ENCODE measurements at regions not wholly inside any gene's neighbourhood (a gene's known extent, or its start where the extent isn't known, plus 50 kb on each side); places are given as distances from the start of the nearest gene placed in this dataset.

DNA sequence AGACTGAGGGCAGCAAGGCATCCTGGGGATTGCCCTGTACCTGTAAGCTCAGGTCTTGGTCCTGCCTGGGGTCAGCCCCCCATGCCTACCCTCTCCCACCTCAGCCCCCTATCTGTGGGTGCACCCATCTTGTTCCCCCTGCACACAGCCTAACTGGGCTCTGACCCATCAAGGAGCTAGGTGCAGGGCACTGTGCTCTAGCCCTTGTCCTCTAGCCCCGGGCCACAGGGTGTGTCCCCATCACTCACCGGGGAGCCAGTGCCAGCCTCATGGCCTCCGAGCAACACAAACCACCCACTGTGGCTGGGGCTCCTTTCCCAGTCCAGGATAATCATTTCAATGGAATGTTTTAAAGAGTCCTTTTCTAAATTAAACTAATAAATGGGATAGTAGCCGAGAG lies 293.9 kb upstream of the PLET1 start:
- in situ Hi-C loops (cut with HindIII; ENCODE audit: low sequenced_read_pairs) = no loop called here
- no peak for DNase-seq (ENCODE audit: low spot score)

DNA sequence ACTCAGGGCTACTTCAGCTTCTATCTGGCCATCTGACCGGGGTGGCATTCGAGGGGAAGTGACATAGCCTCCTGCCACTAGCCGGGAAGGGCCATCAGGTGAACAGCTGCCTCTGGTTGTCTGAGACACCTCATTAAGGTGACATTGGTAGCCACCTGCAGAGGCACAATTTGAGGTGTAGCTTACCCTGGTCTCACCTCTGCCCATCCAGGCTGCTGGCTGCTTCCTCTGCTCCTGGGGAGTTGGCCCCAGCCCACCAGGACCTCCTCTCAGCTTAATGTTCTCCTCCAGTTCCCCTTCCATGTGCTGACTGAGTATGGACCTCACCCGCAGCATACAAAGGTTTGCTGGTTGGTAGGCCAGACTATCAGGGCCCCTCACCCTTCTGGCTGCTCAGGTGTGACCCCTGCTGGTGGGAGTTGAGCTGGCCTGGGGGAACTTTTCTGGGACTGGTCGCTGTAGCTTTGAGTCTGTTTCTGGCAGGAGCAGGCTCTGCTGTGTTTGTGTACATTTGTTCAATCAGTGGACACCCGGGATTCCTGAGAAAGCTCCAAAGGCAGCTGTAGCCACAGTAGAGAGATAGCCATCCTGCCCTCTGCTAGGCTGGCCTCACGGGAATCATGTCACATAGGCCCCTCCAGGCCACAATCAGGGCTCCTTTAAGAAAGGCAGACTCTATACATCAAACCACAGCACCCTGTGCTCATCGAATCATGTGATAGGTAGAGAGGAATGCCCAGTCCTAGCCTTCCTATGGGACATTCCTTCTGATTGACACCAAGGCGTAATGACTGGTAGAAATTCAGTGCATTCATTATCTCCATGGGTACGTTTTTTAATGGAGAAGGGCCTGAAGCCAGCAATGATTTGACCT lies 295.1 kb upstream of the PLET1 start:
- in situ Hi-C loops (cut with HindIII; ENCODE audit: low sequenced_read_pairs) = no loop called here
- DNase-seq (ENCODE audit: low spot score) = peak; percentile 25

DNA sequence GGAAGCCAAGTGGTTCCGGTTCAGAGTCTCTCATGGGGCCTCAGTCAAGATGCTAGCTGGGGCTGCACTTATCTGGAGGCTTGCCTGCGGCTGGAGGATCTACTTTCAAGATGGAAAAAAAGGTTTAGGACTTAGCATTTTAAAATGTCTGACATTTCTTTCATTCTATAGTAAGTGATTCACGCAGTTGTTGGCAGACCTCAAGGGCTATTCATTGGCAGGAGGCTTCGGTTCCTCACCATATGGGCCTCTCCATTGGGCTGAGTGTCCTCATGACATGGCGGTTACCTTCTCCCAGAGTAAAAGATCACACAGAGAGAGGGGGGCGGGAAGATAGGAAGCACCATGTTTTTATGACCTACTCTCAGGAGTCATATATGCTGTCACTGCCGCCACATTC lies 298.0 kb upstream of the PLET1 start:
- no peak for DNase-seq (ENCODE audit: low spot score)

DNA sequence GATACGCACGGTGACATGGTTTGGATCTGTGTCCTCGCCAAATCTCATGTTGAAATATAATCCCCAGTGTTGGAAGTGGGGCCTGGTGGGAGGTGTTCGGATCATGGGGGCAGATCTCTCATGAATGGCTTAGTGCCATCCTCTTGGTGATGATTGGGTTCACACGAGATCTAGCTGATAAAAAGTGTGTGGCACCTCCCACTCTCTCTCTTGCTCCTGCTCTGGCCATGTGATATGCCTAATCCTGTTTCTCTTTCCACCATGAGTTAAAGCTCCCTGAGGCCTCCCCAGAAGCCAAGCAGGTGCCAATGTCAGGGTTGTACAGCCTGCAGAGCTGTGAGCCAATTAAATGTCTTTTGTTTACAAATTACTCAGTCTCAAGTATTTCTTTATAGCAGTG lies 303.1 kb upstream of the PLET1 start:
- in situ Hi-C loops (cut with HindIII; ENCODE audit: low sequenced_read_pairs) = no loop called here
- DNase-seq (ENCODE audit: low spot score) = no peak

More for the DNA sequence above, 298.0 kb upstream of the PLET1 start:
- in situ Hi-C loops (cut with HindIII; ENCODE audit: low sequenced_read_pairs) = no loop called here

DNA sequence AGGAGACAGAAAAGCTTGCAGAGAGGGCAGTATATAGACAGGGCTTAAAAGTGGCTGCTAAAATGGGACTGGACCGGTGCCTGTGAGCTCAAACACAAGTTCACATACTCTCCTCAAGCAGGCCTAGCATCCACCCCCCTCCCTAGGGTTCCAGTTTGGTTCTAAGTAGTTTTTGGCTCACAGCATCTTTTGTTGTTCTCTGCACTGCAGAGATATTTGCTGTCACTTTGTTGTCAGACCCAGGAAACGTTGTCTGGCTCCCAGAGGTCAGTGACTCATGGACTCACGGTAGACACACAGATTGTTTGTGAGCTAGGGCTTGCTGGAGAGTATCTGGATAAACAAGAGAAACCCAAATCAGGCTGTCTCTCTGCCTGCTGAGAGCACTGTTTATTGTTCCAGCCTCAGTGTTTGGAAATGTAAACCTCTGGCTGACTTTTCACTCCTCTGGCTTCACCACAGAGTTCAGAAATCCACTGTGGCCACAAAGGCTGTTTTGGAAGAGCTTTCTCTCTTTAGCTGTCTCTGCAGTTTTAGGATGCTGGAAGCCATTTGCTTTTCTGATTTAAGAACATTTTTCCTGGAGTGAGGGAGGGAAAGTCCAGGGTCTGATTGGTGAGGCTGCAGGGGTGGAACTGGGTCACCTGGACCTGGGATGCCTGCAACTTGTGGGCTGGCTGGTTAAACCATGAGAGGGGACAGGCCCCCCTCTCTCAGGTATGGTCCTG lies 303.7 kb upstream of the PLET1 start:
- in situ Hi-C loops (cut with HindIII; ENCODE audit: low sequenced_read_pairs) = no loop called here
- DNase-seq (ENCODE audit: low spot score) = no peak

DNA sequence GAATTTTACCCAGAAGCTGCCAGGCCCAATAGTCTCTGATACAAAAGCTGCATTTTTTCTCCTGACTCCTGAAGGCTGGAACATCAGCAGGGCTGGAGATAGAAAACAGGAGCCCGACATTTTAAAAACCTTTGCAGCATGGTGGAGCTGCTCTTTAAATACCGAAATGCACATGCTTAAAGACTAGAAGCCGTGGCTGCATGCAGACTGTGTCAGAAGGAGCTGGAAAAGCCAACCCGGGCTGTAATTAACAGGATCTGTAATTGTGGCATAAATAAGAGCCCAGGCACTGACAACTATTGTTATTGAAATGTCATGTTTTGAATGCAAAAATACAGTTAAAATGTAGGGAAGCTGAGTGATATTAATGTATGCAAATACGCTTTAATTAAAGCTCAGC lies 304.9 kb upstream of the PLET1 start:
- in situ Hi-C loops (cut with HindIII; ENCODE audit: low sequenced_read_pairs) = no loop called here
- DNase-seq (ENCODE audit: low spot score) = no peak

DNA sequence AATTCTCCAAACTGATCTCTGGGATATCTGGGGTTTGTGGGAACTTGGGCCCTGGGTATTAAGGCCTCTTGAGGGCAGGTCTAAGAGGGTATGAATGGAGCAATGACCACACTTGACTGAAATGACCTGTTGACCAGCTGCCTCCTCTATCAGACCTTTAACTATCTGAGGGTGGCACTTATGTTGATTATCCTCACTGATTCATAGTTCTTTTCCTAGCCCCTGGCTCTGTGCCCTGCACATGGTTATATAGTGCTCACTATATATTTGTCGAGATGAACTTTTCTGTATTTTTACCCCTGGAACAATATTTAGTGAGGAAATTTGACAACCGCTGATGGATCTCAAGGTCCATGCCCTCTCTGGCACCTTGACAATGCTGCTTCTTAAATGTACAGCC lies 305.5 kb upstream of the PLET1 start:
- no peak for DNase-seq (ENCODE audit: low spot score)
- in situ Hi-C loops (cut with HindIII; ENCODE audit: low sequenced_read_pairs) = no loop called here

DNA sequence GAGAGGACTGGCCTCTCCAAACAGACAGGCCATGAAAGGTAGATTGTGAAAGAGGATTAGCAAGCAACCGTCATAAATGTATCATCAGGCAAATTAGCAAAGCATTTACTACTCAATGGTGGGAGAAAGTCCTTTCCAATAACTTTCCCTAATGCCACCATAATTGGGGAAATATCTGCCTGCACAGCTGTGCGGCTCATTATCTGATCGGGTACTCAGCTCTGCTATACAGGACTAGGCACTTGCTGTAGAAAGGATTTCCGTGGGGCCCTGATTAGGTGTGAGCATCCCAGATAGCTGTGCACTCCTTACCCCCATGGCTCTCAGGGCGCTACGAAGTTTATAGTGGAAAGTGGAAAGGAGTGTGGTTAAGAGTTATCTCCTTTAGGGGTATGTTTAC lies 309.7 kb upstream of the PLET1 start:
- DNase-seq (ENCODE audit: low spot score) = no peak
- in situ Hi-C loops (cut with HindIII; ENCODE audit: low sequenced_read_pairs) = no loop called here

DNA sequence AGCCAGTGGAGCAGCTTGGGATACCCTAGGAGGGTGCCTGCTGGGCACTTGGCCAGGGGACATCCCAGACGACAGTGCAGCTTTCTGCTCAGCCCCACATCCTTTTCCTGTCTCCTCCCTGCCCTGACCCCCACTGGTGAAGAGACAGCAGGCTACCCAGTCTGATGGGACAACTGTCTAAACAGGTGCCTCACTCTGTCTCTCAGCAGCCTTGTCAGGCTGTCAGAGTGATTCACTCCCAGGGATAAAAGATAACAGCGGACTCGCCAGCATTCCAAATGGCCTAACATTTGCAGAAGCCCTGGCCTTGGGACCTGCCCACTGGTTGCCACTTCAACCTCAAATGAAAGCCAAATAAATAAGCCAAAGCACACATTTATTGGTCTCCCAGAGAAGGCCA lies 318.6 kb upstream of the PLET1 start:
- in situ Hi-C loops (cut with HindIII; ENCODE audit: low sequenced_read_pairs) = no loop called here
- DNase-seq (ENCODE audit: low spot score) = no peak

DNA sequence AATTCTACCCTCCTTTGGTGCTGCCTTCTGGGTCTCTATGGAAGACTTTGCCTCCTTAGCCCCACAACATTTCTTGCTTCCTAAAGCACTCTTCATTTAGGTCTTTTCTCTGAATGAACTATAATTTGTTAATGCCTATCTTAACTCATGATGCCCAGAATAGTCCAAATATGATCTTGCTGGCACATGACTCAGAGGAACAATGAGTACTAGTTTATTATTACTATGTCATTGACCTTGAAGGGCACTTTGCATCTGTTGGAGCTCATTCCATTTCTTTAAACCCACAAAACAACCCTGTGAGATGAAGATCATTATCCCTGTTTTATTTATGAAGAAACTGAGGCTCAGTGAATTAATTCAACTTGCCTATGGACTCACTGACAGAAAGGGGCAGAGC lies 320.2 kb upstream of the PLET1 start:
- in situ Hi-C loops (cut with HindIII; ENCODE audit: low sequenced_read_pairs) = no loop called here

DNA sequence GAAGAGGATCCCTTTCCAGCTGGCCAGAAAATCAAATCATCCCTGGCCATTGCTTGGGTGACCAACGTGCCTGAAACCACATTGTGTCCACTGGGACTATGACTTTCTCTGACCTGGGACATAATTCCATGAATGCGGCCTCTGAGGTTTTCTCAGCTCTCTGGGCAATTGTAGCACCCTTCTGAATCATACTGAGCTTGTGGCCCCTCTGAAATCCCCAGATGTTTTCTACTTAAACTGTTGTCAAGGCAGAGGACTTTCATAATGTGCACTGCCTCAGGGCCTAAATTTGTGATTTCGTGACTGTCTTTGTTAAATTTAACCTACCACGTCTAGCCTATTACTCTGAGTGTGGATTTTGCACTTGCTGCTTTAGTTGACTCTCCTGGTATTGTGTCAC lies 321.1 kb upstream of the PLET1 start:
- no peak for DNase-seq (ENCODE audit: low spot score)
- in situ Hi-C loops (cut with HindIII; ENCODE audit: low sequenced_read_pairs) = no loop called here

More for the DNA sequence above, 320.2 kb upstream of the PLET1 start:
- no peak for DNase-seq (ENCODE audit: low spot score)

DNA sequence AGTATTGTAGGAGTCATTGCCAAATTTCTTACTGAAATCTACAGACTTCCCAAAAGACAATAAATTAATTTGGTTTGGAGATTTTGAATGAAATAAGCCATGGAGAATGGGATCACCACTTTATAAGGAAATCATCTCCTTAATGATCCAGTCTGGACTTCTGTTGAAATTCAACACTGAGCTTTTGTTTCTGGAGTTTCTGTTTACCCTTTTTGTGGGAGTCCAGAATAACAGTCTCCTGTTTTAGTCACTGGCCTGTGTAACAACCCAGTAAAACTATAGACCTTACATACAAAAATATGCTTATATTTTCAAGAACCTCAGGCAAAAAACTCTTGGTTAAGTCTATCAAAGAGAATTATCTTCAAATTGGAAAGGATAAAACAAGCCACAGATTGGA lies 321.7 kb upstream of the PLET1 start:
- DNase-seq (ENCODE audit: low spot score) = no peak
- in situ Hi-C loops (cut with HindIII; ENCODE audit: low sequenced_read_pairs) = no loop called here

DNA sequence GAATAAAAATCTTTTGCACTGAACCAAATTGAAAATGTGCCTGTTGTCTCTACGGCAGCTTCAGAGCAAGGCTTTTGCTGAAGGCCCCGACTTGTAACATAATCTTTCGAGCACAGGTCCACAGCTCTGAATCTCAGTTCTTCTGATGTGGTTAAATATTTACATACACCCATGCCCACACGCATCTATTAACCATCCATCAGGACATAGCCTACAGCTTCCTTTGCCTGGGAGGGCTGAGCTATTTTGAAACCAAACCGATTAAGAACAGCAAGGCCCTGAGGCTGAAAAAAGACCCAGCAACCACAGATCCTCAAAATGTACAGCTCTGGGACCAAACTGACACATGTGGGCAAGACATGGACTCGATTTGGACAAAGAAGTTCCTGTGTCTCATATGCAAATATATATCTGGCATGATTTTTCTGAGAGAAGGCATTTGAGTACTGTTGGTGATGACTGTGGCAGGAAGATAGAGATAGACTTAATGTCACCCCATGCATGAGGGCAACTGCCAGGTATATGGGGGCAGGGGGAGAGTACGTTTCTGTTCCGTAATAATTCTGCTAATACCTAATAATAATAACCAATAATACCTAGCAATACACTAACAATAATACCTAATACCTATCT lies 322.7 kb upstream of the PLET1 start:
- in situ Hi-C loops (cut with HindIII; ENCODE audit: low sequenced_read_pairs) = no loop called here
- DNase-seq (ENCODE audit: low spot score) = no peak

DNA sequence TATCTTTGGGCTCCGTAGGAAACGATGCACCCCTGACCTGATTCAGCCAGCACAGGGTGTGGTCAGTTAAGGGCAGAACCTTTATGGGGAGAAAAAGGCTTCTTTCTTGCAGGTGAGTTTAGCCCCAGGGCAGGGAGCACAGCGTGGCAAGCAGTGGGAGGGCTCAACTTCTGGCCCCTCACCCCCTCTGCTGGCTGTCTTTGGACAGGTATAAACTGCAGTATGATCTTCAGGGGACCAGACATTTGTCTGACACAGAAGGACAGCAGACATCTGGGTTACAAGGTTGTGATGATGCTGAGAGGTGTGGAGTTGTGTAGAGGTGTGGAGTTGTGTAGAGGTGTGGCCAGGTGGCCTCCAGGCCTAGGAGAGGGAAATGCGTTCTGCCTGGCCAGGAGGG lies 324.0 kb upstream of the PLET1 start:
- in situ Hi-C loops (cut with HindIII; ENCODE audit: low sequenced_read_pairs) = no loop called here
- DNase-seq (ENCODE audit: low spot score) = no peak

DNA sequence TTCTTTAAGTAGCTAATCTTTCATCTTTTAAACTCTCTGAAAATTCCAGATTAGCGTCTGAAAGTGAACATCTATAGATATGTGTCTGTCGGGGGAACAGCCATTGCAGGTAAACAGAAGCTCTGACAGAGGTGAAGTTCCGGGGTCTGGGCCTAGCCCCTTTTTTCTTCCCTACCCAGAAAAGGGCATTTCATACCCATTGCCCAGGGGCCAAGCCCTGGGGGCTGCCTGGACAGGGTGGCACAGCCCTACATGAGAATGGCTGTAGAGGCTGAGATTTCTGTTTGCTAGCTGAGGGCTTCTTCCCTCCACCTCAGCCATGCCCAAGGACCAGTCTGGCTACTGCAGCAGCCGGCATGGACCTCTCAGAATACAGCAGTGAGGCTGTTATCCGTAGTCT lies 327.0 kb upstream of the PLET1 start:
- no peak for DNase-seq (ENCODE audit: low spot score)
- in situ Hi-C loops (cut with HindIII; ENCODE audit: low sequenced_read_pairs) = no loop called here

DNA sequence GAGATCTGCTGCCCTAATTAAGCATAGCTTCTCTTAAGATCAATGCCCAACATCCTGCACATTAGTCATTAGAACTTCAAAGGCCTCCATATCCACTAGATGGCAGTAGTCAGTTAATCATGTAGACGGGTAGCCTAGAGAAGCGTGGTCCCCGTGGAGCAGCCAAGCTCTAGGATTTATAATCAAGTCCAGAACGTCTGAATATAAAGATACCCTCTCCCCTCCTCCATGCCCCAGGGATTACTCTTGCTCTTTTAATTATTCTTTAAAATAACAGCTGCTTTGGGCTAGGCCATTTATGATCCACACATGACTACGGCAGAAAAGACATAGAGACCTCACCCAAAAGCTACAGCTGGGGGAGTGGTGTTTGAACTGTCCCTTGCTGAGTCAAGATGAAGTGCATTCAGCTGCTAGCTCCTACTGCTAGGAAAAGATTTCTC lies 327.6 kb upstream of the PLET1 start:
- in situ Hi-C loops (cut with HindIII; ENCODE audit: low sequenced_read_pairs) = no loop called here
- peak; percentile 88 for DNase-seq (ENCODE audit: low spot score)

DNA sequence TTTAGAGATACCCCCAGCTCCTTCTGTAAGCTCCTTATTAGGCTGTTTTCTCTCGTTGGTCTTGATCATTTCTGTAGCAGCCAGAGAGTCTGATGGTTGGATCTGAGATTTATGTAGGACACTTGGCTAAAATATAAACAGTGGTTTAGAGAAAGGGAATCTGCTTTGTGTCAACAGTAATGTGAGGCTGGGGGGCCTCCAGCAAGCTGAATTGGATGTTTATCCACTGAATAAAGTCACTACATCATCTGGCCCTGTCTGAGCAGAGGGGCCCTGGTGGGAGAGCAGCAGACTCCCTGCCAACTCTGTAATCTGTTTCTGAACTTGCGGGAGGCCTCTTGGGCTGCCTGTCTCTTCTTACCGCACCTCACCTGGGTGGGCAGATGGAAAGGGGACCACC lies 328.5 kb upstream of the PLET1 start:
- in situ Hi-C loops (cut with HindIII; ENCODE audit: low sequenced_read_pairs) = no loop called here
- DNase-seq (ENCODE audit: low spot score) = no peak

DNA sequence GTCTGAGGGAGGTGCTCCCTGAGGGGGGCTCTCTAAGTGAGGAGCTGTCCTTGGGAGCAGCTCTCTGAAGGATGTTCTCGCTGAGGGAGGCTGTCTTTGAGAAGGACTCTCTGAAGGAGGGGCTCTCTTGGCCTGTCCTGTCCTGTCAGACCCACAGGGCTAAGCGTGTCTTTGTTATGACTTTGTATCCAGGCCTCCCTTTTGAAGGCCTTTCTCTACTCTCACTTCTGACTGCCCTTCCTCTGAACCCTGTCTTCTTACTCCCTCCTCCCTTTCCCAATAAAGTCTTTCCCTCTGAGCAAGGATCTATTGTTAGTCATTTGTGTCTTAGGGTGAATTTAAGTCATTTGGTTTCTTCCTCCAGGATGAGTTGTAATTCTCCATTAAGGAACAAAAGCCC lies 330.1 kb upstream of the PLET1 start:
- DNase-seq (ENCODE audit: low spot score) = no peak
- in situ Hi-C loops (cut with HindIII; ENCODE audit: low sequenced_read_pairs) = no loop called here

DNA sequence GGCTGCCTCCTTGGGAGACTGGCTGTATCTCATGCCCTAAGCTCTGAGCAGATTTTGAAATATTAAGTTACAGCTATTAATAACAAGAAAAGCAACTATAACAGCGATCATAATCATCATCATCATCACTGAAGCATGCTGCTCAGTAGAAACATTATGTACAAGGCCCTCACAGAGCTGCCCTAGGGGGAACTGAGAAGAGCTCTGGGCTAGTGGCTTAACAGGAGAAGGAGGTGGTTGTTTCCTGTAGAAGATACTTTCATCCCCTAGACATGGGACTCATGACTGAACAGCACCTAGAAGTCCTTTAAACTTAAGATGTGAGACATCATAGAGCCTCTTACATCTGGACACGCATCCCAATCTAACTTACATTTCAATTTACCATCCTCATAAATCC lies 332.8 kb upstream of the PLET1 start:
- in situ Hi-C loops (cut with HindIII; ENCODE audit: low sequenced_read_pairs) = no loop called here
- DNase-seq (ENCODE audit: low spot score) = no peak

DNA sequence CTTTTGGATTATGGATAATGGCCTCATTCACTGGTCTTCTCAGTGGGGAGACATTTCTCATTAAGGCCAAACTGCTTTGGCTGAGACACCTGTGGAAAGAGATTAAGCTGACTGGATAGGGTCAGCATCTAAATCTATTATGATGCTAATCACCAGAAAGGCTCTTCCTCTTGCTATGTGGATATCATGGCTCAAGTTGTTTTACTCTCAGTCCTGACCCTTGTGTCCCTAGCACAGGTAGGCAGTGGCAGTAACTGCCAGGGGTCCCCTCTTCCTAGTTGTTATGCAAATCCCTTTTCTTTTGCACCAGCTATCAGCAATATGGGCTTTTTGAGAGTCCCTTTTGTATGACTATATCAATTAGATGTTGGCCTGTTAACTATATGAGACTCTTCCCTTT lies 335.7 kb upstream of the PLET1 start:
- in situ Hi-C loops (cut with HindIII; ENCODE audit: low sequenced_read_pairs) = no loop called here
- DNase-seq (ENCODE audit: low spot score) = no peak
